D721Med (cell line): ENCODE measurements at regions not wholly inside any gene's neighbourhood (a gene's known extent, or its start where the extent isn't known, plus 50 kb on each side); places are given as distances from the start of the nearest gene placed in this dataset.

Experiments
- DNase-seq: peaks from one replicate; pipeline ENCODE4 v3.0.0; 2011; ENCODE audit warnings: low spot score; ENCODE audit not compliant: insufficient read length
- FAIRE-seq: peaks from 2 replicates; lab custom pipeline; 2011; peaks lifted over from hg19 to GRCh38; lab: Jason Lieb, UNC
- TF ChIP-seq, protein P1 (sequence below): IDR thresholded peaks from 2 replicates; pipeline ENCODE4 v1.5.1; 2012; ENCODE audit warnings: mild to moderate bottlenecking, control low read depth; ENCODE audit not compliant: insufficient read depth; ENCODE audit errors: missing control alignments

- FAIRE-seq (no peak), DNase-seq (no peak)
- TF ChIP-seq, protein P1, sequence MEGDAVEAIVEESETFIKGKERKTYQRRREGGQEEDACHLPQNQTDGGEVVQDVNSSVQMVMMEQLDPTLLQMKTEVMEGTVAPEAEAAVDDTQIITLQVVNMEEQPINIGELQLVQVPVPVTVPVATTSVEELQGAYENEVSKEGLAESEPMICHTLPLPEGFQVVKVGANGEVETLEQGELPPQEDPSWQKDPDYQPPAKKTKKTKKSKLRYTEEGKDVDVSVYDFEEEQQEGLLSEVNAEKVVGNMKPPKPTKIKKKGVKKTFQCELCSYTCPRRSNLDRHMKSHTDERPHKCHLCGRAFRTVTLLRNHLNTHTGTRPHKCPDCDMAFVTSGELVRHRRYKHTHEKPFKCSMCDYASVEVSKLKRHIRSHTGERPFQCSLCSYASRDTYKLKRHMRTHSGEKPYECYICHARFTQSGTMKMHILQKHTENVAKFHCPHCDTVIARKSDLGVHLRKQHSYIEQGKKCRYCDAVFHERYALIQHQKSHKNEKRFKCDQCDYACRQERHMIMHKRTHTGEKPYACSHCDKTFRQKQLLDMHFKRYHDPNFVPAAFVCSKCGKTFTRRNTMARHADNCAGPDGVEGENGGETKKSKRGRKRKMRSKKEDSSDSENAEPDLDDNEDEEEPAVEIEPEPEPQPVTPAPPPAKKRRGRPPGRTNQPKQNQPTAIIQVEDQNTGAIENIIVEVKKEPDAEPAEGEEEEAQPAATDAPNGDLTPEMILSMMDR, result no peak
Measured at GRCh38 chr10:131692176-131692575, 208.6 kb upstream of the PPP2R2D start.

- FAIRE-seq, result no peak
- DNase-seq, result no peak
- TF ChIP-seq, protein P1, result no peak
Measured at GRCh38 chr10:131692686-131693334, 208.0 kb upstream of the PPP2R2D start.

GRCh38 chr10:131693766-131694165 lies 207.0 kb upstream of the PPP2R2D start:
- FAIRE-seq (no peak), DNase-seq (no peak)
- TF ChIP-seq, protein P1, result no peak

GRCh38 chr10:131694168-131694780 lies 206.5 kb upstream of the PPP2R2D start:
- DNase-seq (no peak), FAIRE-seq (no peak)
- TF ChIP-seq, protein P1, result no peak

GRCh38 chr10:131694781-131695495 lies 205.9 kb upstream of the PPP2R2D start:
- TF ChIP-seq, protein P1, result no peak
- no peak for DNase-seq
- no peak for FAIRE-seq

- DNase-seq (no peak), FAIRE-seq (no peak)
- TF ChIP-seq, protein P1, result no peak
Measured at GRCh38 chr10:131695496-131696165, 205.2 kb upstream of the PPP2R2D start.
